ENCODE measurements at regions not wholly inside any gene's neighbourhood (a gene's known extent, or its start where the extent isn't known, plus 50 kb on each side); places are given as distances from the start of the nearest gene placed in this dataset.

DNA sequence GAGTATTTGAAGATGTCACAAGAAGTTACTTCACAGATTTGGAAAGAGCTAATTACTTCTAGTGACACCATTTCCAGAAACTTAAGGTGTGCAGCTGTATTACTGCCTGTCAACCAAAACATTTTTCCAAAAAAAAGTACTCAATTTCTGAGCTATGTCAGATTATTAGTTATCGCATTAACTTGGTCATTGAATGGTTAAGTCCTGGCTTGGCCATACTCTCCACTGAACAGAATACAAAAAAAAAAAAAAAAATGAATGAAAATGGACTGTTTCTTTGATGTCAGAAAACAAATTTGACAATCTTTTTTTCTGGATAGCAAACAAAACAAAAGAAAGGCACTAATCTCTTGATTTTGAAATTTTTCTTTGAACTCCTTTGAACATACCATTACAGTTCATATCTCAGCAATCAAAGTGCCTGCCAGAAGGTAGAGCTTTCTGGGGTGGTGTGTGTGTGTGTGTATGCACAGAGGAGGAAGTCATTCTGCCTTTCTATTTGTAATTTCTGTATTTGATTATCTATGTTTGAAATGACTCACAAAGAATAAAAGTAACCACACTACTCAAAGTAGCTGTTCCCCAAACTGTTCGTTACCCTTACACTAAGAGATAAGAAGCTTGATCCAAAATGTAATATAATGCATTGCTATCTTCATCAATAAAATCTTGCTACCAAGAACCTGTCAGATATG lies 210.8 kb upstream of the FUT9 start (continued):
- TF ChIP-seq ZNF468 (CRISPR knock-in tag; IDR thresholded peaks at IDR 0.05) = no peak
- no peak for TF ChIP-seq SNAI1 (CRISPR knock-in tag; IDR thresholded peaks at IDR 0.05; ENCODE audit: borderline replicate concordance)
- TF ChIP-seq SIX1 (CRISPR knock-in tag; IDR thresholded peaks at IDR 0.05; ENCODE audit: borderline replicate concordance) = peak; percentile 55; the same call in 1 of the 2 replicates
- TF ChIP-seq ZNF687 (CRISPR knock-in tag; IDR thresholded peaks at IDR 0.05) = no peak
- no peak for TF ChIP-seq MIER2 (CRISPR knock-in tag; IDR thresholded peaks at IDR 0.05)
- no peak for TF ChIP-seq ZBTB21 (CRISPR knock-in tag; IDR thresholded peaks at IDR 0.05)
- TF ChIP-seq CHD4 (IDR thresholded peaks at IDR 0.05; ENCODE audit: borderline replicate concordance, low read length) = peak; percentile 39; the same call in 1 of the 2 replicates
- TF ChIP-seq ZNF121 (CRISPR knock-in tag; IDR thresholded peaks at IDR 0.05) = no peak
- TF ChIP-seq DBP (CRISPR knock-in tag; IDR thresholded peaks at IDR 0.05; ENCODE audit: not compliant biosample characterization) = no peak
- peak; percentile 88 for TF ChIP-seq JUNB (CRISPR knock-in tag; IDR thresholded peaks at IDR 0.05; ENCODE audit: borderline replicate concordance)
- peak; percentile 44; the same call in 1 of the 2 replicates for TF ChIP-seq TOE1 (CRISPR knock-in tag; IDR thresholded peaks at IDR 0.05)
- TF ChIP-seq, protein P1, sequence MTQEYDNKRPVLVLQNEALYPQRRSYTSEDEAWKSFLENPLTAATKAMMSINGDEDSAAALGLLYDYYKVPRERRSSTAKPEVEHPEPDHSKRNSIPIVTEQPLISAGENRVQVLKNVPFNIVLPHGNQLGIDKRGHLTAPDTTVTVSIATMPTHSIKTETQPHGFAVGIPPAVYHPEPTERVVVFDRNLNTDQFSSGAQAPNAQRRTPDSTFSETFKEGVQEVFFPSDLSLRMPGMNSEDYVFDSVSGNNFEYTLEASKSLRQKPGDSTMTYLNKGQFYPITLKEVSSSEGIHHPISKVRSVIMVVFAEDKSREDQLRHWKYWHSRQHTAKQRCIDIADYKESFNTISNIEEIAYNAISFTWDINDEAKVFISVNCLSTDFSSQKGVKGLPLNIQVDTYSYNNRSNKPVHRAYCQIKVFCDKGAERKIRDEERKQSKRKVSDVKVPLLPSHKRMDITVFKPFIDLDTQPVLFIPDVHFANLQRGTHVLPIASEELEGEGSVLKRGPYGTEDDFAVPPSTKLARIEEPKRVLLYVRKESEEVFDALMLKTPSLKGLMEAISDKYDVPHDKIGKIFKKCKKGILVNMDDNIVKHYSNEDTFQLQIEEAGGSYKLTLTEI (CRISPR knock-in tag; conservative IDR thresholded peaks at IDR 0.05) = no peak
- no peak for TF ChIP-seq ZNF607 (CRISPR knock-in tag; IDR thresholded peaks at IDR 0.05; ENCODE audit: borderline replicate concordance)
- TF ChIP-seq PLSCR1 (CRISPR knock-in tag; IDR thresholded peaks at IDR 0.05; ENCODE audit: borderline replicate concordance) = no peak
- TF ChIP-seq RBAK (CRISPR knock-in tag; IDR thresholded peaks at IDR 0.05) = no peak
- TF ChIP-seq XBP1 (CRISPR knock-in tag; IDR thresholded peaks at IDR 0.05) = no peak

All from HepG2 (cell line).